Suprapubic skin (tissue), 4 donors: ENCODE measurements at regions not wholly inside any gene's neighbourhood (a gene's known extent, or its start where the extent isn't known, plus 50 kb on each side); places are given as distances from the start of the nearest gene placed in this dataset.

Experiments used
- EP300 ChIP-seq: sonication (generic); formaldehyde crosslinking; IDR thresholded peaks from one replicate; pipeline ENCODE4 v1.6.1; 2017; ENCODE audit warnings: antibody characterized with exemption
- POLR2A ChIP-seq, 2 donors: fragments of 450-650 bp; IDR thresholded peaks; one replicate each; pipeline ENCODE4 v1.6.1; 2017; ENCODE audit warnings: antibody characterized with exemption in 2 of 2, mild to moderate bottlenecking in 2 of 2, moderate library complexity in 2 of 2
- POLR2AphosphoS5 ChIP-seq, 3 donors: sonication (generic); formaldehyde crosslinking; IDR thresholded peaks; one replicate each; pipeline ENCODE4 v1.6.1; 2017; ENCODE audit warnings: antibody characterized with exemption in 3 of 3
- TF ChIP-seq, protein P1 (sequence below), 2 donors: fragments of 200-600 bp in 1 of 2; fragments of 450-650 bp in 1 of 2; sonication (generic) in 1 of 2; IDR thresholded peaks; one replicate each; pipeline ENCODE4 v1.5.1; 2016 to 2019; ENCODE audit warnings: antibody characterized with exemption in 2 of 2, mild to moderate bottlenecking in 1 of 2, moderate library complexity in 1 of 2

DNA sequence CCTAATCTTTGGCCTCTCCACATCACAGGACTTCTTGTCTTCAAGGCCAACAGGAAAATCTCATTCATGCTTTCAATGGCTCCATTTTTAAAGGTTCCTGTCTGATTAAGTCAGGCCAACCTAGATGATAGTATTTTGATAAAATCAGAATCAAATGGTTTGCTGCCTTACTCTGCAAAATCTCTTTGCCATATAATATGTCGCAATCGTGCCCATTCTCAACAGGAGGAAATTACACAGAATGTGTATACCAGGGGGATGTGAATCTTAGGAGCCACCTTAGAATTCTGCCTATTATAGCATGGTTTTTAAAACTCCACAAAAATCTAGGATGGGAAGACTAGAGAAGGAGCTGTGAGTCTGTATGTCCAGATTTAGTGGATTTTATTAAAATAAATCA is 612.9 kb upstream of the MAN1A1 start:
- no peak for TF ChIP-seq POLR2A (IDR thresholded peaks at IDR 0.05)
- TF ChIP-seq POLR2AphosphoS5 (IDR thresholded peaks at IDR 0.05), result no peak
- TF ChIP-seq, protein P1, sequence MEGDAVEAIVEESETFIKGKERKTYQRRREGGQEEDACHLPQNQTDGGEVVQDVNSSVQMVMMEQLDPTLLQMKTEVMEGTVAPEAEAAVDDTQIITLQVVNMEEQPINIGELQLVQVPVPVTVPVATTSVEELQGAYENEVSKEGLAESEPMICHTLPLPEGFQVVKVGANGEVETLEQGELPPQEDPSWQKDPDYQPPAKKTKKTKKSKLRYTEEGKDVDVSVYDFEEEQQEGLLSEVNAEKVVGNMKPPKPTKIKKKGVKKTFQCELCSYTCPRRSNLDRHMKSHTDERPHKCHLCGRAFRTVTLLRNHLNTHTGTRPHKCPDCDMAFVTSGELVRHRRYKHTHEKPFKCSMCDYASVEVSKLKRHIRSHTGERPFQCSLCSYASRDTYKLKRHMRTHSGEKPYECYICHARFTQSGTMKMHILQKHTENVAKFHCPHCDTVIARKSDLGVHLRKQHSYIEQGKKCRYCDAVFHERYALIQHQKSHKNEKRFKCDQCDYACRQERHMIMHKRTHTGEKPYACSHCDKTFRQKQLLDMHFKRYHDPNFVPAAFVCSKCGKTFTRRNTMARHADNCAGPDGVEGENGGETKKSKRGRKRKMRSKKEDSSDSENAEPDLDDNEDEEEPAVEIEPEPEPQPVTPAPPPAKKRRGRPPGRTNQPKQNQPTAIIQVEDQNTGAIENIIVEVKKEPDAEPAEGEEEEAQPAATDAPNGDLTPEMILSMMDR (IDR thresholded peaks at IDR 0.05), result no peak
- no peak for TF ChIP-seq EP300
